HL-60 (cell line): ENCODE measurements at regions not wholly inside any gene's neighbourhood (a gene's known extent, or its start where the extent isn't known, plus 50 kb on each side); places are given as distances from the start of the nearest gene placed in this dataset.

Source experiments
- DNase-seq, 2 experiments: peaks; one replicate each; pipeline ENCODE4 v3.0.0-alpha.2; 2010 to 2020; ENCODE audit warnings: low read depth in 1 of 2, low spot score in 1 of 2
- H3K27ac ChIP-seq: fragments of 250-450 bp; sonication (Bioruptor Pico); replicated peaks from 2 replicates; pipeline ENCODE4 v1.5.1; 2020; ENCODE audit warnings: mild to moderate bottlenecking, moderate library complexity
- H3K27me3 ChIP-seq: fragments of 250-450 bp; sonication (Bioruptor Pico); 2 replicates; pipeline ENCODE4 v1.5.1; 2021; ENCODE audit warnings: mild to moderate bottlenecking, moderate library complexity; ENCODE audit not compliant: insufficient read depth, poor library complexity, severe bottlenecking
- H3K4me3 ChIP-seq: replicated peaks from 2 replicates; pipeline ENCODE4 v1.5.1; 2011; ENCODE audit warnings: mild to moderate bottlenecking, control low read depth, low read length; ENCODE audit not compliant: insufficient read depth
- GABPA ChIP-seq: IDR thresholded peaks from 2 replicates; pipeline ENCODE4 v1.6.1; 2012; ENCODE audit warnings: low read depth
- POLR2AphosphoS5 ChIP-seq: IDR thresholded peaks from 2 replicates; pipeline ENCODE4 v1.6.1; 2012; ENCODE audit warnings: low read depth
- SPI1 ChIP-seq: IDR thresholded peaks from 2 replicates; pipeline ENCODE4 v1.6.1; 2012; ENCODE audit warnings: low read depth, mild to moderate bottlenecking, borderline replicate concordance
- TF ChIP-seq, protein P1 (sequence below): IDR thresholded peaks from one replicate; pipeline ENCODE4 v1.5.1; 2011; ENCODE audit warnings: low read length, control low read depth, inconsistent platforms; ENCODE audit not compliant: insufficient read depth
- TF ChIP-seq, protein P2 (sequence below): IDR thresholded peaks from 2 replicates; pipeline ENCODE4 v1.6.1; 2012; ENCODE audit warnings: low read depth; ENCODE audit not compliant: insufficient replicate concordance

DNA sequence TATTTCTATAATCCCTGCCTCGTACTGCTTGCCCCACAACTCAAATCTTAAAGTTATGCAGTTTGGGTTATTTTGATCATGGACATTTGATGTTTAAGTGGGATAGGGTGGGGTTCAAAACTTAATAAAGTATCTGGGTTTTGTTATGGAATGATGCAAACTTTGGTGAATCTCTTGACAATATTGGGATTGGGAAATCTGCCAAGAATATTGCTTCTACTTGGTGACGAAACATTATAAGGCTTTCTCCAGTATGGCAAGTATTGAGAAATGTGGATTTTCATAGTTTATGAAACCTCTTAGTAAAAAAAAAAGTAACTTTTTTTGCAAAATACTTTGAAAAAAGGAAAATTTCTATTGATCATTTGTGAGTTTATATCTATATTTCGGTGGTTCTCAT lies 130.8 kb upstream of the SFRP2 start:
- Histone ChIP-seq H3K27ac (no peak overlapping the region), H3K4me3 (no peak overlapping the region), H3K27me3 (peaks cover 3% of the 10 kb centered on the region)
- TF ChIP-seq GABPA (no peak), POLR2AphosphoS5 (no peak), SPI1 (no peak)
- TF ChIP-seq, protein P1, sequence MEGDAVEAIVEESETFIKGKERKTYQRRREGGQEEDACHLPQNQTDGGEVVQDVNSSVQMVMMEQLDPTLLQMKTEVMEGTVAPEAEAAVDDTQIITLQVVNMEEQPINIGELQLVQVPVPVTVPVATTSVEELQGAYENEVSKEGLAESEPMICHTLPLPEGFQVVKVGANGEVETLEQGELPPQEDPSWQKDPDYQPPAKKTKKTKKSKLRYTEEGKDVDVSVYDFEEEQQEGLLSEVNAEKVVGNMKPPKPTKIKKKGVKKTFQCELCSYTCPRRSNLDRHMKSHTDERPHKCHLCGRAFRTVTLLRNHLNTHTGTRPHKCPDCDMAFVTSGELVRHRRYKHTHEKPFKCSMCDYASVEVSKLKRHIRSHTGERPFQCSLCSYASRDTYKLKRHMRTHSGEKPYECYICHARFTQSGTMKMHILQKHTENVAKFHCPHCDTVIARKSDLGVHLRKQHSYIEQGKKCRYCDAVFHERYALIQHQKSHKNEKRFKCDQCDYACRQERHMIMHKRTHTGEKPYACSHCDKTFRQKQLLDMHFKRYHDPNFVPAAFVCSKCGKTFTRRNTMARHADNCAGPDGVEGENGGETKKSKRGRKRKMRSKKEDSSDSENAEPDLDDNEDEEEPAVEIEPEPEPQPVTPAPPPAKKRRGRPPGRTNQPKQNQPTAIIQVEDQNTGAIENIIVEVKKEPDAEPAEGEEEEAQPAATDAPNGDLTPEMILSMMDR = no peak
- TF ChIP-seq, protein P2, sequence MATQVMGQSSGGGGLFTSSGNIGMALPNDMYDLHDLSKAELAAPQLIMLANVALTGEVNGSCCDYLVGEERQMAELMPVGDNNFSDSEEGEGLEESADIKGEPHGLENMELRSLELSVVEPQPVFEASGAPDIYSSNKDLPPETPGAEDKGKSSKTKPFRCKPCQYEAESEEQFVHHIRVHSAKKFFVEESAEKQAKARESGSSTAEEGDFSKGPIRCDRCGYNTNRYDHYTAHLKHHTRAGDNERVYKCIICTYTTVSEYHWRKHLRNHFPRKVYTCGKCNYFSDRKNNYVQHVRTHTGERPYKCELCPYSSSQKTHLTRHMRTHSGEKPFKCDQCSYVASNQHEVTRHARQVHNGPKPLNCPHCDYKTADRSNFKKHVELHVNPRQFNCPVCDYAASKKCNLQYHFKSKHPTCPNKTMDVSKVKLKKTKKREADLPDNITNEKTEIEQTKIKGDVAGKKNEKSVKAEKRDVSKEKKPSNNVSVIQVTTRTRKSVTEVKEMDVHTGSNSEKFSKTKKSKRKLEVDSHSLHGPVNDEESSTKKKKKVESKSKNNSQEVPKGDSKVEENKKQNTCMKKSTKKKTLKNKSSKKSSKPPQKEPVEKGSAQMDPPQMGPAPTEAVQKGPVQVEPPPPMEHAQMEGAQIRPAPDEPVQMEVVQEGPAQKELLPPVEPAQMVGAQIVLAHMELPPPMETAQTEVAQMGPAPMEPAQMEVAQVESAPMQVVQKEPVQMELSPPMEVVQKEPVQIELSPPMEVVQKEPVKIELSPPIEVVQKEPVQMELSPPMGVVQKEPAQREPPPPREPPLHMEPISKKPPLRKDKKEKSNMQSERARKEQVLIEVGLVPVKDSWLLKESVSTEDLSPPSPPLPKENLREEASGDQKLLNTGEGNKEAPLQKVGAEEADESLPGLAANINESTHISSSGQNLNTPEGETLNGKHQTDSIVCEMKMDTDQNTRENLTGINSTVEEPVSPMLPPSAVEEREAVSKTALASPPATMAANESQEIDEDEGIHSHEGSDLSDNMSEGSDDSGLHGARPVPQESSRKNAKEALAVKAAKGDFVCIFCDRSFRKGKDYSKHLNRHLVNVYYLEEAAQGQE = no peak
- DNase-seq = no peak

DNA sequence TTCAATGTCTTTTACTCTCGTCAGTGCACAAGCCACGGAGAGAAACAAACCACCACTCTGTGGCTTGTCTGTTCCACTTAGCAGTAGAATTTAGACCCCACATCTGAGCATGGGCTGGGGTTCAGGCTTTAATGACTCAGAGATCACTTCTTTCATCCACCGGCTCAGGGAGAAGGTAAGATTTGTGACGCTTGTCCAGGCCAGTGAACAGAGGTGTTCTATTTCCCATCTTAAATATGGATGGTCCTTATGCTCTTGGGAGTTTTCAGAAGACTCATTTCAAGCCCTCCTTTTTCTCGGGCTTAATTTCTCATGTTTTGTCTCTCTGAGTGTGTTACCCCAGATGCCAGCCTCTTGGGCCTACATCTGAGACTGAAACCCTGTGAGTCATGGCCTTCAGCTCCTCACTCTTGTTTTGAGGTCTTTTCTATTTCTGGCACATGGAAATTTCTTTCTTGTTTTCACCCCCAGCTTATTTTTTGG lies 127.4 kb upstream of the SFRP2 start:
- Histone ChIP-seq H3K27ac (no peak overlapping the region), H3K27me3 (peaks cover 3% of the 10 kb centered on the region), H3K4me3 (no peak overlapping the region)
- DNase-seq = no peak
- TF ChIP-seq, protein P1 = no peak
- no peak for TF ChIP-seq POLR2AphosphoS5
- TF ChIP-seq, protein P2 = no peak
- no peak for TF ChIP-seq SPI1
- TF ChIP-seq GABPA = no peak

DNA sequence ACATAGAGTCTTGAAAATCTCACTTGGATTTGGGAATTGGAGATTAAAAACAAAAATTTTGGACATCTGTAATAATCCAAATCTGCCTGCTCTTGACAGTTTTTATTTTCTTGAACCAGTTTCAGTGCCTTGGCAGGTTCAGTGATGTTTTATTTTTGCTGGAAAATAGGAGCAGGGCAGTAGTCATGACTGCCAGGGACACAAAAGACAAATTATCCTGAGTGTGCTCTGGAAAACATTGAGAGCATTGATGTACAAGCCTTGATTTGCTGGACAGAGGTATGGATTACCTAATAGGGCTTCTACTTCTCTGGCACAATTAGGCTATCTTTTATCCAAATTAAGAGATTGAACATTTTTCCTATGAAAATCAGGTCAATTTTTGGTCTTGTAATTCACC lies 123.4 kb upstream of the SFRP2 start:
- no peak for DNase-seq
- TF ChIP-seq, protein P2 = no peak
- no peak for TF ChIP-seq SPI1
- TF ChIP-seq POLR2AphosphoS5 = no peak
- TF ChIP-seq GABPA = no peak
- TF ChIP-seq, protein P1 = no peak

More for the DNA sequence above, 123.4 kb upstream of the SFRP2 start:
- Histone ChIP-seq H3K27ac (no peak overlapping the region), H3K4me3 (no peak overlapping the region), H3K27me3 (peaks cover 3% of the 10 kb centered on the region)
